ENCODE measurements at regions not wholly inside any gene's neighbourhood (a gene's known extent, or its start where the extent isn't known, plus 50 kb on each side); places are given as distances from the start of the nearest gene placed in this dataset.
"Not testable (repeated sequence)": the region's sequence is repeated elsewhere in the genome, so short reads cannot be mapped to it uniquely, and the experiment has no call there.

- DNase-seq, result no peak
- peaks cover 0 to 18% (median 9%) of the 10 kb centered on the region in 4 donors for H3K9me3 ChIP-seq
- H3K27me3 ChIP-seq, result no peaks in the 10 kb centered on the region
- no peak overlapping the region for H3K27ac ChIP-seq
- H3K4me1 ChIP-seq, result peaks cover 0 to 11% (median 7%) of the 10 kb centered on the region in 4 donors
- no peak for TF ChIP-seq EP300 (IDR thresholded peaks at IDR 0.05)
- no peak for TF ChIP-seq CTCF (IDR thresholded peaks at IDR 0.05)
- no peak for TF ChIP-seq POLR2A (IDR thresholded peaks at IDR 0.05)
- TF ChIP-seq POLR2AphosphoS5 (IDR thresholded peaks at IDR 0.05), result no peak
- H3K36me3 ChIP-seq, result no peaks in the 10 kb centered on the region
- H3K4me3 ChIP-seq, result no peak overlapping the region
- intact Hi-C loops (cut with DNase I), result no loop called here
Measured at GRCh38 chr14:37830271-37830670, 234.8 kb downstream of the TTC6 start.

GRCh38 chr14:37834275-37834674, 238.8 kb downstream of the TTC6 start:
- no peak overlapping the region for H3K27ac ChIP-seq

GRCh38 chr14:37838778-37839177, 243.3 kb downstream of the TTC6 start:
- peaks cover 0 to 13% (median 1%) of the 10 kb centered on the region in 4 donors for H3K9me3 ChIP-seq
- H3K27me3 ChIP-seq; H3K4me3 ChIP-seq; H3K27ac ChIP-seq; H3K36me3 ChIP-seq; intact Hi-C loops (cut with DNase I); H3K4me1 ChIP-seq; DNase-seq: not testable (repeated sequence)
- 72 to 82% methylated on average over 5 of the region's 5 CpGs for WGBS, 2 donors

More at GRCh38 chr14:37834275-37834674, 238.8 kb downstream of the TTC6 start:
- Histone ChIP-seq H3K4me3 (no peak overlapping the region), H3K9me3 (peaks cover 0 to 20% (median 9%) of the 10 kb centered on the region in 4 donors), H3K27me3 (no peaks in the 10 kb centered on the region), H3K36me3 (no peaks in the 10 kb centered on the region), H3K4me1 (no peaks in the 10 kb centered on the region)
- 73 to 88% methylated on average over 1 of the region's 1 CpG for WGBS, 2 donors
- TF ChIP-seq POLR2AphosphoS5 (IDR thresholded peaks at IDR 0.05) (no peak), EP300 (IDR thresholded peaks at IDR 0.05) (no peak), POLR2A (IDR thresholded peaks at IDR 0.05) (no peak), CTCF (IDR thresholded peaks at IDR 0.05) (no peak)
- no peak for DNase-seq
- intact Hi-C loops (cut with DNase I), result no loop called here

- 80 to 89% methylated on average over 4 of the region's 4 CpGs for WGBS, 2 donors
- H3K36me3 ChIP-seq, result not testable (repeated sequence)
Measured at GRCh38 chr14:37841039-37841438, 245.6 kb downstream of the TTC6 start.

GRCh38 chr14:37842106-37842505, 246.7 kb downstream of the TTC6 start:
- Histone ChIP-seq H3K4me3 (no peak overlapping the region), H3K36me3 (no peaks in the 10 kb centered on the region), H3K27ac (no peak overlapping the region), H3K9me3 (no peaks in the 10 kb centered on the region), H3K4me1 (no peaks in the 10 kb centered on the region), H3K27me3 (no peaks in the 10 kb centered on the region)
- no peak for DNase-seq
- no peak for TF ChIP-seq POLR2A (IDR thresholded peaks at IDR 0.05)
- no peak for TF ChIP-seq POLR2AphosphoS5 (IDR thresholded peaks at IDR 0.05)
- TF ChIP-seq EP300 (IDR thresholded peaks at IDR 0.05), result no peak
- no peak for TF ChIP-seq CTCF (IDR thresholded peaks at IDR 0.05)
- WGBS, 2 donors, result 75% methylated on average over 3 of the region's 3 CpGs
- intact Hi-C loops (cut with DNase I), result no loop called here

More at GRCh38 chr14:37841039-37841438, 245.6 kb downstream of the TTC6 start:
- H3K27me3 ChIP-seq; intact Hi-C loops (cut with DNase I); DNase-seq; H3K27ac ChIP-seq; H3K4me1 ChIP-seq; H3K9me3 ChIP-seq; H3K4me3 ChIP-seq: not testable (repeated sequence)

- Histone ChIP-seq H3K27ac (no peak overlapping the region), H3K27me3 (no peaks in the 10 kb centered on the region), H3K36me3 (no peaks in the 10 kb centered on the region), H3K9me3 (no peaks in the 10 kb centered on the region), H3K4me3 (no peak overlapping the region), H3K4me1 (no peaks in the 10 kb centered on the region)
- TF ChIP-seq POLR2A (IDR thresholded peaks at IDR 0.05) (no peak), EP300 (IDR thresholded peaks at IDR 0.05) (no peak), POLR2AphosphoS5 (IDR thresholded peaks at IDR 0.05) (no peak), CTCF (IDR thresholded peaks at IDR 0.05) (no peak)
- intact Hi-C loops (cut with DNase I), result no loop called here
- no peak for DNase-seq
- 87 to 90% methylated on average over 8 of the region's 8 CpGs for WGBS, 2 donors
Measured at GRCh38 chr14:37843954-37844607, 248.7 kb downstream of the TTC6 start.
